ENCODE measurements at regions not wholly inside any gene's neighbourhood (a gene's known extent, or its start where the extent isn't known, plus 50 kb on each side); places are given as distances from the start of the nearest gene placed in this dataset.

GRCh38 chr10:113284635-113285034 is 268.2 kb upstream of the HABP2 start:
- no peak for TF ChIP-seq CTCF (IDR thresholded peaks at IDR 0.05)
- no peak for TF ChIP-seq POLR2A (IDR thresholded peaks at IDR 0.05)

All from lower leg skin (tissue), 3 donors.